ENCODE measurements at regions not wholly inside any gene's neighbourhood (a gene's known extent, or its start where the extent isn't known, plus 50 kb on each side); places are given as distances from the start of the nearest gene placed in this dataset.

GRCh38 chr5:105982526-105982925, 1688.2 kb downstream of the EFNA5 start:
- no peak for DNase-seq (ENCODE audit: low read depth in 2 of 3, low spot score in 2 of 3)

- no peak for DNase-seq (ENCODE audit: low read depth in 2 of 3, low spot score in 2 of 3)
These were observed 1692.7 kb downstream of the EFNA5 start for GRCh38 chr5:105978011-105978410.

GRCh38 chr5:105977163-105977562, 1693.6 kb downstream of the EFNA5 start:
- no peak for DNase-seq (ENCODE audit: low read depth in 2 of 3, low spot score in 2 of 3)

- DNase-seq (ENCODE audit: low read depth in 2 of 3, low spot score in 2 of 3), result no peak
These were observed 1699.8 kb downstream of the EFNA5 start for GRCh38 chr5:105970919-105971318.

GRCh38 chr5:105968981-105969380, 1701.8 kb downstream of the EFNA5 start:
- no peak for DNase-seq (ENCODE audit: low read depth in 2 of 3, low spot score in 2 of 3)

GRCh38 chr5:105963696-105964255, 1707.0 kb downstream of the EFNA5 start:
- DNase-seq (ENCODE audit: low read depth in 2 of 3, low spot score in 2 of 3), result no peak

- DNase-seq (ENCODE audit: low read depth in 2 of 3, low spot score in 2 of 3), result no peak
These were observed 1709.2 kb downstream of the EFNA5 start for GRCh38 chr5:105961572-105961971.

- no peak for DNase-seq (ENCODE audit: low read depth in 2 of 3, low spot score in 2 of 3)
These were observed 1714.1 kb downstream of the EFNA5 start for GRCh38 chr5:105956456-105957196.

- DNase-seq (ENCODE audit: low read depth in 2 of 3, low spot score in 2 of 3), result no peak
These were observed 1716.4 kb downstream of the EFNA5 start for GRCh38 chr5:105954341-105954740.

- DNase-seq (ENCODE audit: low read depth in 2 of 3, low spot score in 2 of 3), result no peak
These were observed 1717.1 kb downstream of the EFNA5 start for GRCh38 chr5:105953616-105954015.

GRCh38 chr5:105952875-105953274, 1717.9 kb downstream of the EFNA5 start:
- DNase-seq (ENCODE audit: low read depth in 2 of 3, low spot score in 2 of 3), result no peak

GRCh38 chr5:105947461-105947860, 1723.3 kb downstream of the EFNA5 start:
- no peak for DNase-seq (ENCODE audit: low read depth in 2 of 3, low spot score in 2 of 3)

- no peak for DNase-seq (ENCODE audit: low read depth in 2 of 3, low spot score in 2 of 3)
These were observed 1725.3 kb downstream of the EFNA5 start for GRCh38 chr5:105945203-105945972.

- no peak for DNase-seq (ENCODE audit: low read depth in 2 of 3, low spot score in 2 of 3)
These were observed 1730.6 kb downstream of the EFNA5 start for GRCh38 chr5:105940181-105940580.

- DNase-seq (ENCODE audit: low read depth in 2 of 3, low spot score in 2 of 3), result no peak
These were observed 1736.6 kb downstream of the EFNA5 start for GRCh38 chr5:105934171-105934570.

GRCh38 chr5:105931881-105932421, 1738.8 kb downstream of the EFNA5 start:
- DNase-seq (ENCODE audit: low read depth in 2 of 3, low spot score in 2 of 3), result no peak

GRCh38 chr5:105929858-105930257, 1740.9 kb downstream of the EFNA5 start:
- DNase-seq (ENCODE audit: low read depth in 2 of 3, low spot score in 2 of 3), result no peak

GRCh38 chr5:105924366-105924765, 1746.4 kb downstream of the EFNA5 start:
- DNase-seq (ENCODE audit: low read depth in 2 of 3, low spot score in 2 of 3), result no peak

GRCh38 chr5:105922574-105922973, 1748.2 kb downstream of the EFNA5 start:
- no peak for DNase-seq (ENCODE audit: low read depth in 2 of 3, low spot score in 2 of 3)

GRCh38 chr5:105922080-105922479, 1748.7 kb downstream of the EFNA5 start:
- DNase-seq (ENCODE audit: low read depth in 2 of 3, low spot score in 2 of 3), result no peak

- no peak for DNase-seq (ENCODE audit: low read depth in 2 of 3, low spot score in 2 of 3)
These were observed 1753.5 kb downstream of the EFNA5 start for GRCh38 chr5:105917189-105917588.

- no peak for DNase-seq (ENCODE audit: low read depth in 2 of 3, low spot score in 2 of 3)
These were observed 1763.7 kb downstream of the EFNA5 start for GRCh38 chr5:105907016-105907415.

All from hematopoietic multipotent progenitor cell (in vitro differentiated cells).